DMS 273 (cell line): ENCODE measurements at regions not wholly inside any gene's neighbourhood (a gene's known extent, or its start where the extent isn't known, plus 50 kb on each side); places are given as distances from the start of the nearest gene placed in this dataset.
A peak's percentile ranks its signal among the peaks of the same experiment; 100 is the strongest.
"Not testable (repeated sequence)": the region's sequence is repeated elsewhere in the genome, so short reads cannot be mapped to it uniquely, and the experiment has no call there.

Experiments used
- DNase-seq: peaks from one replicate; lab custom pipeline; 2025; ENCODE audit not compliant: unreplicated experiment; lab: John Stamatoyannopoulos, UW

- no peak for DNase-seq
Measured at GRCh38 chr4:159780196-159780922, 677.5 kb downstream of the RAPGEF2 start.

- DNase-seq, result no peak
Measured at GRCh38 chr4:159787901-159788300, 685.0 kb downstream of the RAPGEF2 start.

GRCh38 chr4:159791334-159791733 is 688.5 kb downstream of the RAPGEF2 start:
- DNase-seq, result no peak

GRCh38 chr4:159804592-159804991 is 701.7 kb downstream of the RAPGEF2 start:
- DNase-seq, result not testable (repeated sequence)

- DNase-seq, result no peak
Measured at GRCh38 chr4:159823743-159824142, 720.9 kb downstream of the RAPGEF2 start.

DNA sequence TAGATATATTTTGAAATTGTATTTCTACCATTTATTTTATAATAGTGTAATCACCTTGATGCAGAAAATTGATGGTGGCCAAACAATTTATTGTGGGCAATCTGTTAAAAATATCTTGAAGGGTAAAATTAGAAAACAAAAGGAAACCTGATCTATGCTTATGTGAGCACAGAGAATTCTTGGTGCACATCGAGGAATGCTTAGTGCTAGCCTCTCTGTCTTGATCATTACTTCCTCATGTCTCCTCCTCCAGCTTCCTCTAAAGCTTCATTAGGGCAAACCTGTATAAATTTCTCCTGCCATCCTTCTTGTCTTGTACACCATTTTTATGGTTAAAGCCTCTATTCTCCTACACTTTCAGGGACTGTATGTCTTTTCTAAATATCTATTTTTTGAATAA is 725.8 kb downstream of the RAPGEF2 start:
- no peak for DNase-seq

DNA sequence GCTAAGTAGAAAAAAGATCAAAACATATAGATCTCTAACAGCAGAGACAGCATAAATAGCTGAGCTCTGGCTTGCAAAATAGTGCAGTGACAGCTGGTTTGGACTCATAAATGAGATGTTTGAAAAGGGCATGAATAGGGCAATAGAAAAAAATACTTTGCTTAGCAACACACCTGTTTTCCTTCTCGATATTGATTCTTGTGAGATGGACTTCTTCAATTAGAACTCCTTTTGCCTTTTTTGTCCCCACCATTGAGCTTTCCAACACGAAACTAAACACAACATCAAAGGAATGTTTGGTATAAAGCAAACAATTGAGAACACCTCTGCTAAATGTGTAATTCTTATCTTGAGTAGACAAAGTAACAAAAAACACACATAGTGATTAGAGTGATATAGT is 726.3 kb downstream of the RAPGEF2 start:
- peak; percentile 56 for DNase-seq

DNA sequence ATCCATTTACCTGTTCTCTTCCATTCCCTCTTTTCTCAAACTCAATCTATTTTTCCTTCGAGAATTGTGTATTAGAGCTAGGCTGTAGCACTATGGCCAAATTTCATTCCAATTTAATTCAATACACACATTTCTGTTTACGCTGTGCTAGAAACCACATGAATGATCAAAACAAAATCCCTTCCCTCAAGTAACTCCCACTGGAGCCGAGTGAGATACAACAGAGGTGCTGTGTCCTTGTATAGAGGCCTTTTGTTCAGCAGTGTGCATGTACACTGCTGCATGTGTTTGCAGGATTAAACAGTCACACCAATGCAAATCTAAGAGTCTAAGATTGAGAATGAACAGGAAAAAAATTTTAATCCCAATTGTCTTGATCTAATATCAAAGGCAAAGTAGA is 734.2 kb downstream of the RAPGEF2 start:
- DNase-seq, result no peak

GRCh38 chr4:159855731-159856130 is 752.9 kb downstream of the RAPGEF2 start:
- peak; percentile 54 for DNase-seq

DNA sequence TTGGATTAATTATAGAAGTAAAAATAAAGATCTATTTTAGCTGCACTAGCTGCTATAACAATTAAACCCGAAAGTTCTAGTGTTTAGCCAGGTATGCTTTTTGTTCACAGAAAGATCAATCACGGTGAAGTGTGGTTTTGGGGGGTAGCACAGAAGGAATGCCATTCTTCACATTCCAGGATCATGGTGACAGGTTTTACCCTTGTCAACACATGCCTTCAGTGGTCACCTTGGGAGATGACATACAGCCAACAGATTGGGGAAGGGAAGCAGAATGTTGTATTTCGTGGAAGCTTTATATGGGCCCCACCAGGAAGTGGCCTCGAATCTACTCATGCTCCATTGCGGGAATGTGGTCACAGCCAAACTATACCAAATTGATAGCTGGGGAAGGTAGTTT is 753.6 kb downstream of the RAPGEF2 start:
- DNase-seq, result peak; percentile 6

- DNase-seq, result peak; percentile 6
Measured at GRCh38 chr4:159859656-159860148, 756.8 kb downstream of the RAPGEF2 start.

DNA sequence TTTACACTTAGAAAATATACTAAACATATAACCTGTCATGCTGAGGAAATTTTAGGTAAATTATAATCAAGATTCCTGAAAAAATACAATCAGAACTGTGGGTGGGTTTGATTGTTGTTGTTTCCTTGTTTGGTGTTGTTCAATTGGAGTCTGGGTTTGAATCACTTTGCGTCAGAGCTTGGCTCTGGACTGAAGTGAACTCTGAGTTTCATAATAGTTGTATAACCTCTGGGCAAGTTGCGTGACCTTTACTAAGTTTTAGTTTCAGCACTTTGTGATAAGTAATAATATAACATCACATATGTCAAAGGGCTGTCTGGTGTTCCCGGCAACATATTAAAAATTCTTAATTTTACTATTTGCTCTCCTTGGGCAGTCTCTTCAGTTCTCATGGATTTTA is 758.1 kb downstream of the RAPGEF2 start:
- peak; percentile 82 for DNase-seq

- no peak for DNase-seq
Measured at GRCh38 chr4:159864337-159864736, 761.5 kb downstream of the RAPGEF2 start.

DNA sequence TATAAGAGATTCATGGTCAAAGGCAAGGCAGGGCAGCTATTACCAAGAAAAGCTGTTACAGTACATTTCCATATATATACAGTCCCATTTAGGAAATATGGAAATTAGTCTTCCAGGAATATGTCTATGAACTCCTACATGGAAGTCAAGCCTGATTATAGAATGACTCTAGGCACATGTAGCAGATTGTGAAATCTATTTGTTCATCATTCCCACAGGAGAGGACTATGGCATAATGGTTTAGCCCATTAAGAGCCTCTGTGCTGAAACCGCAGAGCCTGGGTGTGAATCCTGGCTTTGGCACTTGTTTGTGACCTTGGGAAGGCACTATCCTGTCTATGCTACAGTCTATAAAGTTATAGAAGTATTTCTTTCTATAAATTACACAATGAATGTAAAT is 764.8 kb downstream of the RAPGEF2 start:
- DNase-seq, result no peak

- not testable (repeated sequence) for DNase-seq
Measured at GRCh38 chr4:159868936-159869335, 766.1 kb downstream of the RAPGEF2 start.

DNA sequence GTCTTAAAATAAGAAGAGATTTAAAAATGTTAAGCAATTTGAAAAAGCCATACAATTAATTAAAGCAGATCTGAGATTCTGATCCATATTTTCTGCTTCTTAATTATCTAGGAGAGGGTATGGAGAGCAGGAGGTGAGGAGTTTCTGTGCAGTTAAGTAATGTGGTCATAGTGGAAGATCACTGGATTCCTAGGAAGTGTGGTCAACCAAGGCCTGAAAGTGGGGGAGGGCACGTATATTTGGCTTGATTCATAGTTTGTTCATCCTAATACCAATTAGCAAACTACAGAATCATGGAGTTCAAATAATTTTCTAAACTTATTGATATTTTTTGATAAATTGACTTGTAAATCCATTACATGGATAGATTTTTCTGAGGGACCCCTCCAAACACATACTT is 768.3 kb downstream of the RAPGEF2 start:
- DNase-seq, result no peak

- no peak for DNase-seq
Measured at GRCh38 chr4:159881158-159881557, 778.3 kb downstream of the RAPGEF2 start.

GRCh38 chr4:159884989-159885388 is 782.1 kb downstream of the RAPGEF2 start:
- no peak for DNase-seq

- no peak for DNase-seq
Measured at GRCh38 chr4:159899596-159899995, 796.7 kb downstream of the RAPGEF2 start.

DNA sequence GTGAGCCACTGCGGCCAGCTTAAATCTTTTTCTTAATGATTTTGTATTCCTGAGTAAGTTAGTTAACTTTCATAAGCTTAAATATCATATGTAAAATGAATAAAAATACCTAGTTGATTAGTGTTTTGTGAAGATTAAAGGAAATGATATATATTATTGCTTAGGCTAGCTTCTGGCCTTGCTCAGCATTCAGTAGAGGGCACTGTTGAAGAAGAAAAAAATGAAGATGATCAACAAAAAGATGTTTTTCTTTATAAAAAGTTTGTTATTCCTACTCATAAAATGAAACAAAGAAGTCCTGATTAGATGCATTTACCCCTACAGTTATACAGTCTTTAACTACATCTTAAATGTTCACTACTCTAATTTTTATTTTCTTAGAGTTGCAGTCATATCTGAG is 797.7 kb downstream of the RAPGEF2 start:
- DNase-seq, result no peak

DNA sequence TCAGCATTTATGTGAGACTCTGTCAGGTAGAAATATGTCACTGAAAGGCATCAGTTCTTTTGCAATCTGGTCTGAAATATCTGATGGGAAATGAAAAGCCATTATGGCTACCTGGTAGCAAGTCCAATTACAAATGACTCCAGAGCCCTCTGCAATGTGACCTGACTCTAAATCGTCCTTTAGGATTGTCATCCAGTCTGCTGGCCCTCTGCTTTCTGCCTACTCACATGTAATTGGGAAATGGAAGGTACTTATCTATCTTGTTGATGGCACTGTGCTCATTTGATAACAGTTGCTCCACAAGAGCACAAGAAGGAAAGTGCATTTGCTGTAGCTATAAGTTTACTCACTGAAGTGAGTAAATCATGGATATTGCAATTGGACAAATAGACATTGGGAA is 799.8 kb downstream of the RAPGEF2 start:
- no peak for DNase-seq

DNA sequence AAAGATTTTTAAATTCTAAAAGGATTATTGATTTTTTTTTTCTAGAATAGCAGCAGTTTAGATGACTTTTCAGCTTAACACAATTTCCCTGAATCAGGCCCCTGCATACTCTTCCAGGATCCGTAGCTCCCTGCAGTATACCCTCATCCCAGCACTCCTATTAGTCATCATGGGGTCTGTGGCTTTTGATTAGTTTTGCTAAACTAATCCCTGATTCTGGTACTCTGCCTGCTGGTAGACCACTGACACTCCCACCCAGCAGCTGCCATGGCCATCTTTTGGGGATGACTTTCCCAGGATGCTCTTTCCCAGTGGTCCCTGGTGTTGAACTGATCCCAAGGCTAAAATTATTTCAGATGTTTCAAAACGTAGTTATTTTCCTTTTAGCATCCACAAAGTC is 802.0 kb downstream of the RAPGEF2 start:
- no peak for DNase-seq

DNA sequence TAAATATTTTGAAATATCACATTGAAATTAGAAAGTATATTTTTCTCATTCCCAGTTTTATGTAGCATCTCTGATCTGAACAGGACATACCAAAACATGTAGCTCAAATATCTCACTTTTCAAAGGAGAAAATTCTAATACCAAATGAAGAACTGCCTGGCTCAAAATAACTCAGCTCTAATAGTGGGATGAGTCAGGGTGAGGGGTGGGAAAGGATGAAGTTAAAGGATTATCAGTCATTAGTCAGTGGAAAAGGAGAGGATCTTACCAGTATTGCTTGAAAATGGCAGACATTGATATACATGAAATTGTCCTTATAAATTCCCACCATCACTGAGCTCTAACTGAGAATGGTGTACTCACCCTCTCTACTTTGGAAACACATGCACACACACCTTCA is 803.2 kb downstream of the RAPGEF2 start:
- no peak for DNase-seq
